Right renal pelvis (tissue), 4 donors: ENCODE measurements at regions not wholly inside any gene's neighbourhood (a gene's known extent, or its start where the extent isn't known, plus 50 kb on each side); places are given as distances from the start of the nearest gene placed in this dataset.

Source experiments
- DNase-seq, 4 donors: peaks; one replicate each; pipeline ENCODE4 v3.0.0-alpha.2; 2013; ENCODE audit warnings: low read depth in 4 of 4, low spot score in 3 of 4, missing footprints in 1 of 4

DNA sequence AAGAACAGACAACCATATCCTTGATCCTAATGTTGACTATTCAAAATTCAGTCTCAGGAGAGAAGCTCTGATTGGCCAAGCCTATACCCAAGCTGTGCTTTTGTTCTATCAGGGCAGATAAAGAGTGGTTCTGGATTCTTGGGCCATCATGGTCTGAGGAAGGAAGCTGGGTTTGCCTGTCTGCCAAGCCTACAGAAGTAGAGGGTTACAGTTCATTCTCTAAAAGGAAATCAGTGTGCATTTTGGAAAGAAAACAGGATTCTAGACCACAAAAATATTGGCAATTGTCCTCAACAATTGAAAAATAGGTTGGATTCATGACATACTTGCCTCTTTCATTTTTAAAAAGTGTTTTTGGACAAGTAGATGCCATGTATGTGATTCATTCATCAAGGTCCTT, 145.4 kb upstream of the BMP2 start:
- DNase-seq: no peak

DNA sequence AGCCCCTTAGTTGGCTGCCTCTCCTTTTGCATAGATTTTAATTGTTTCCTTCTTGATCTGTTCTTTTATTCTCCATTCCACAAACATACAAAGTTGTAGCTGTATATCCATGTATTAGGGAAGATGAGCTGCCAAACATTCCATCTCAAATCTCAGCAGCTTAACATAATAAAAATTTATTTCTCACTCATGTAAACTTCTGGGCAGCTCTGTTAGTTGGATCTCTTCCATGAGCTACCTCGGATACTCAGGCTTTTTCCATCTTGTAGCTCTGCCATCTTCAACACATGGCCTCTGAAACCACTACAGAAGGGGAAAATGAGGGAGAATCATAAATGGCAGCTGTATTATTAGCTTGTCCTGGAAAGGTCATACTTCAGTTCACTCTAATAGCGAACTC, 149.4 kb upstream of the BMP2 start:
- DNase-seq: no peak

DNA sequence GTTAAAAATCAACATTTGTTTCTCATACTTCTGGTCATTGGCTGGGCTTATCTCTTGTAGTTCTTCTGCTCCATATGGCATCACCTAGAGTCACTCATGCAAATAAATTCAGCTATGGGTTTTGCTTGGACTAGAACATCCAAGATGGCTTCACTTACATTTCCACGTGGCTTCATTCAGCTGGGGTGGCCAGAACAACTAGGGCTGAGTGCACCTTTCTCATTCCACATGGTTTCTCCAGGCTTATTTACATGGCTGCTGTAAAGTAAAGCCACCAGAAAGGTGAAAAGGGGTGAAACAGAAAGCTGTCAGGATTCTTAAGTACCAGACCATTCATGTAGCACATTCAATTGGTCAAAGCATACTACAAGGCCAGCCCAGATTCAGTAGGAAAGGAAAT, 151.1 kb upstream of the BMP2 start:
- no peak for DNase-seq

DNA sequence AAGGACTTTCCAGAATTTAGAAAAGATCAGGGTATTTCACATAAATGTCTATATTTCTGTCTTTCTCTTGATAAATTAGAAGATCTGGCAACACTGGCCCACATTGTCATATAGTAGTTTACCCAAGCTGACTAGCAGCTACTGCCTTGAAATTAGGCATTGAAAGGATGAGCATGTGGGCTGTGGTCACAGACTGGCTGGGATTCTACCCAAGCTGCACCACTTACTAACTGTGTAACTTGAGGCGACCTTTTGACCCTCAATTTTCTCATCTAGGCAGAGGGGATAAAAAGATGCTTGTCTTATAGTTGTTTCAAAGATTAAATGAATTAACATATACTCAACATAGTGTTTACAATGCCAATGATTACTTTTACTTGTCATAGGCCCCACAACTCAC, 152.7 kb upstream of the BMP2 start:
- no peak for DNase-seq

DNA sequence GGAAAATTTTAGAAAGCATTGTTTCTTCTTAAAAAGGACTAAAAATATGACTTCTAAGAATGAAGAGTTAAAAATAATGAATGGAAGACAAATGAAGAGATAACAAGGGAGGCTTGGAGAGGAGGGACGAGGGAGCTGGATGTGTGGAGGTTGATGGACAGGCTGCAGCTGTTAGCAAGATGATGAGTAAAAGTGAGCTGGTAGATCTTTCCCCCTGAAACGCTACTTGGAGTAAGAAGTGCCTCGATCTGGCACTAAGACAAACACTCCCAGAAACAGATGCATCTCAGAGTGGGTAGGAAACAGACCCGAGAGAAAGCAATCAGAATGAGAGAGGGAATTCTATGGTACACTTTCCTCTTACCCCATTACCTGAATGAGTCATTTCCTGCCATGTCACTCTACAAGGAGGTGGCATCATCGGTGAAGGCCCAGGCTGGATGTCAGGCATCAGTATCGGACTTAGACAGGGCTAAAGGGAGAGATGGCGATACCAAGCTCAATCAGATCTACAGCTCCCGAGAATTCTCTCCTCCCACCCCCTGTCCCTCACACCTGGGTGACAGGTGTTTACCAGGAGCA, 154.1 kb upstream of the BMP2 start:
- DNase-seq: no peak

GRCh38 chr20:6612606-6612923, 154.9 kb upstream of the BMP2 start:
- no peak for DNase-seq

DNA sequence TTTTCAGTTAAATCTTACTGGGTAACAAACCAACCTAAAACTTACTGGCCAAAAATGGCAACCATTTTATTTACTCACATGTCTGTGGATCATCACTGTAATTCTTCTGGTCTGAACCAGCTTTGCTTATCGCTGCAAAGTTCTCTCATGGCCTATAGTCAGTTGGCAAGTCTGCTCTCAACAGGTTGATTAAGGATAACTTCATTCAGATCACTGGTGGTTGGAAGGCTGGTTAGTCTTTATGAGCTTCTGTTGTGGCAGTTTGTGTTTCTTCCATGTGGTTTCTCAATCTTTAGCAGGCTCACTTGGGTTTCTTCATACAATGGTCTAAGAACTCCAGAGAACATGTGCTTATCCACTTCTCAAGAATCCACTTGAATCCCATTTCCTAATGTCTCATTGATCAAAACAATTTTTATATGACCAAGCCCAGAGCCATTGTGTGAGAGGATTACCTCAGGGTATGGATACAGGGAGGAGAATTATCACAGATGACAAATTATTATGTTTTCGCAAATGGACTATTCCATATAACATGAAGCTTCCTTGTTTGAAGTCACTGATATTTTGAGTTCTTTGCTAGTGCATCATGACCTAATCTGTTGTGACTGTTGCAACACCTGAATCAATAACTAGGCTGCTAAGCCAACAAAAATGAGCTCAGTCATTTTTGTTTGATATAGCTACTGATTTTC, 155.4 kb upstream of the BMP2 start:
- no peak for DNase-seq

- no peak for DNase-seq
Observed at GRCh38 chr20:6606651-6607050, 160.8 kb upstream of the BMP2 start.

- DNase-seq: peak in 3 of 4 donors; percentile 36 to 54 (median 45)
Observed at GRCh38 chr20:6605055-6605935, 162.2 kb upstream of the BMP2 start.

DNA sequence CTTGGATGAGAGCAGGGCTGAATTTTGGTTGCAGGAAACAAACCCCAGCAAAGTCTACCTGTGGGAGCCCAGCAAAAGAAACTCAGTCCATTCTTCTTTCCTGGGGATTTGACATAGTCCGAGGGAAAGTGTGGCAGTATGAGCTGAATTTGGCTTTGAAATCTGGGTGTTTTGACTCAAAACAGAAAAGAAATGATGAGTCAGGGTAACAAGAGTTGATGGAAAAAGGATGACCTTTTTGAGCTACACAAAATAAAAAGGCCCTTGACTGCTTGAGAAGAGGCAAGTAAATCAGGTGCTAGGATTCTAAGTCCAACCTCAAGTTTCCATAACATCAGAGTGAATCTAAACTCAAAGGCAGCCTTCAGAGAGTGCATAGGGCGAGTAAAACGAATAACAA, 163.3 kb upstream of the BMP2 start:
- DNase-seq: no peak

DNA sequence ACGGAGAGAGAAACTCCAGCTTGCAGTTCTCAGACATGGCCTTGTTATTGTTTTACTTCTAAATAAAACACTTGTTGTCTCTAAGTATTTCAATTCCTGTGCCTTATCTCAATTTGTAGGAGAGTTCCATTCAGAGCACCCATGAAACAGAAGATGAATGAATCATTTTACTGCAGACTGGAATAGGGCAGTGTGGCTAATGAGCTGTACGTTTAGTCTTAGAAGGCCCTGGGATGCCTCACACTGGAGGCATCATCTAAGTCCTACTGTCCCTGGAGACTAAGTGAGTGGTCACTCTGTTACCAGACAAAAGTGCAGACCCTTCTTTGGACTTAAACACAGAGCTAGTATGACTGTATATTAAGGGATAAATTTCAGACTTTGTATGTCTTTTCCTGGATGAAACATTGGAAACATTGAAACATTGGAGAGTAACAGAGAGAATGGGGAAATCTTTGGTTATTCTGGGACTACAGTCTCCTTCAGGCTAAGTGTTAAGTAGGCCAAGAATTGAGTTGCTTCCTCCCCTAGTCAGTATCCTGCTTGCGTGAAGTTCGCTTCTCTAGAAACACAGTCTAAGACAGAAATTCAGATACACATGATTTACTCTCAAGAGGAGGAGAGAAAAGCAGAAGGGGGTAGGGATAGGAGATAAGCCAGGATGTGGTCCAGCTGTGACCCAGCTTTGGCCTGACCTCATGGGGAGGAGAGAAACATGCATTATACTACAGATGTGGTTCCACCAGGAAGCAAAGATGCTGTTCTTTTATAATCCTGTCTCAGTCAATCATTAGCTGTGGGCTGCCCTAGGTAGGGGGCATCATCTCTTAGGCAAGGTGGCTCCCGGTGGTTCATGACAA, 167.4 kb upstream of the BMP2 start:
- no peak for DNase-seq

- no peak for DNase-seq
Observed at GRCh38 chr20:6595704-6596103, 171.8 kb upstream of the BMP2 start.

DNA sequence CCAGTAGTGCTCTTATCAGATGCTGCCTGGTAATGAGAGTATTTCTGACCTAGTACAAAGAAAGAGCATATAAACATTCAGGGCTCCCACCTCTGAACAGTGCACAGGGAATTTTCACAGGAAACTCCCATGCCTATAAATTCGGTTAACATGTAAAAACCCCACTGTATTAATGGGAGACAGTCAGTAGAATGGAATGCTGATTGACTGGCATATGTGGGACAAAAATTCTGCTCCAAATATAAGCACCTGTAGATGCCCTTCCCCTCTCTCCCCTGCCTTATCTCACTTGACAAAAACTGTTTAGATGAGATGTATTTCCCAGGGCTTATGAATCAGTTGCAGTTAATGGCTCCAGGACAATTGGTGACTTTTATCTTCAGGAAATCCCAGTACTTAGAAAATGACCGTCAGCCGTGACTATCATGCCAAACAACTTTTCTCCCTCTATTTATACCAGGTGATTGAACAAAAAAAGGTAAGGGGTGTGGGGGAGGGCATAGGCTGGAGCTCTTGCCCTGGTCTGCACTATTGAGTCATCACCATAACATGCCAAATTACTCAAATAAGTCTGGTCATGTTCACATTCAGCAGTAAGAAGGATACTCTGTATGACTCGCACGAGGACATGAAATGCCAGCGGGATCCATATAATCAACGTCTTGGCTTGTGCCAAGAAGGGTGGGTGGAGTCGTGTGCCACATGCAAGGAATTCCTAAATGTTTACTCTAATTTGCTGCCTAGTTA, 176.4 kb upstream of the BMP2 start:
- DNase-seq: no peak

DNA sequence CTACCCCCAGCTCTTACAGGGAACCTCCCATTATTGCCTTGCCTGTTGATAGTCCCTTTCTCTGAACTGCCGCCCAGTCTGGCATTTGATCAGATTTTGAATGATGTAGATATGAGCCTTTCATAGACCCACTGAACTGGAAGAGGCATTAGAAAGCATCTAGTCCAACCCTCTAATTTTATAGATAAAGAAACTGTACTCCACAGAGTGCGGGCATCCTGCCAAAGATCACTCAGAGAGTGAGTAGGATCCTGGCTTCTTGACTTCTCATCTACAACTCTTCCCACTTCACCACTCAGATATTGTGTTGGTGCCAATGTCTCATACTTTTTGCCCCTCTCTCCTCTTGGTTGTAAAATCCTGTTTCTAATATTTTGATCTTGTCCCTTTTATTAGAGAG, 179.2 kb upstream of the BMP2 start:
- DNase-seq: no peak

GRCh38 chr20:6583134-6583738, 184.2 kb upstream of the BMP2 start:
- peak in 3 of 4 donors; percentile 29 to 41 (median 33) for DNase-seq

DNA sequence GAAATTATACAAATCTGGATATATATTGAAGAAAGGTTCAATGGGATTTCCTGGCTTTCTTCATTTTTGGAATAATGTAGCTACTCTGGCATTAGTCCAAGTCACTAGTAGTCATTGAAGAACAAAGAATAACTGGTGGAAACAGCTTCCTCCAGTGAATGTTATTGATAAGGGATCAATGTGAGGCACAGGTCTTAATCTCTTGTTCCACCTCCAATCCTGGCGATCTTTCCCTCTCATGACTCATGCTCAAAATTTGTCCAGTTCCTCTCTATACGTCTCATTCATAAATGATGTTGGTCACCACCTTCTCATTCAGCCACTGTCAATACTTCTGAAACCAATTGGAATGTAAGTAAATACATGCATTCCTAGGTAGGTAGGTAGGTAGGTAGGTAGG, 185.0 kb upstream of the BMP2 start:
- no peak for DNase-seq

- DNase-seq: no peak
Observed at GRCh38 chr20:6580486-6580885, 187.0 kb upstream of the BMP2 start.

DNA sequence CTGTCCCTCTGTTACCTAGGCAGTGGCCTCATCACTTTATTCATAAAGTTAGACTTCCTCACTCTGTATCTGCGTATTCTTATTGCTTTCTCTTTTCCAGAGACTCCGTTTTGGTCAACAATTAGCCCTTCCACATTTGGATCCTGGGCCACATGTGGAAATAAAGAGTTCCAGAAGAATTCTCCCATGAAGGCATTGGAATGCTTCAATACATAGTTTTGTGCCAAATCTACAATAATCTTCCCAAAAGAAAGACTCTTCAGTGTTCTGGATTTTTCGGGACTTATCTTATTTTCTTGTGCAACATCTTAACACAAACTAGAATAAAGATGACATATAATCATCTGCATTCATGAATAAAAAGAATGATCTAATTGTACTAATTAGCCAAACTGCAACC, 187.7 kb upstream of the BMP2 start:
- no peak for DNase-seq

GRCh38 chr20:6579417-6579816, 188.1 kb upstream of the BMP2 start:
- no peak for DNase-seq

DNA sequence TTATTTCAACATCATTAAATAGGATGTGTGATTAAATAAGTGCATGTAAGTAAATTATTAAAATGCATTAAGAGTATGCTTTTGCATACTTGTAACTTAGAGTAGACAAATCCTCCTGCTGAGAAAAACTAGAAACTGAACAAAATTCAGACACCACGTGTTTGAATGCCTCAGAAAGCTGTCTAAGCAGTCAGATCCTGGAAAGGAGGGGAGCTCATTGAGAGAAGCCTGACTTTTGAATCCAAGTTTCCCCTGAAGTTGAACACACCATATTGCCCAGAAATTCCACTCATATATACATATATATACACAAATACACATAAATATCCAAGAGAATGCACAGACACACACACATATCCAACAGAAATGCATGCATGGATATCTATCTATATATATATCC, 190.0 kb upstream of the BMP2 start:
- DNase-seq: no peak
